Subcutaneous abdominal adipose tissue (tissue), 5 donors: ENCODE measurements at regions not wholly inside any gene's neighbourhood (a gene's known extent, or its start where the extent isn't known, plus 50 kb on each side); places are given as distances from the start of the nearest gene placed in this dataset.
"Not testable (repeated sequence)": the region's sequence is repeated elsewhere in the genome, so short reads cannot be mapped to it uniquely, and the experiment has no call there.

Experiments used
- H3K27ac ChIP-seq: one replicate; pipeline ENCODE4 v1.7.0; 2013; ENCODE audit warnings: low read depth, mild to moderate bottlenecking, inconsistent platforms, low read length, moderate library complexity
- H3K27me3 ChIP-seq, 5 donors: one replicate each; pipeline ENCODE4 v1.7.0; 2013; ENCODE audit warnings: low read length in 5 of 5, inconsistent platforms in 1 of 5; ENCODE audit not compliant: control insufficient read depth in 5 of 5, insufficient read depth in 4 of 5
- H3K36me3 ChIP-seq, 5 donors: one replicate each; pipeline ENCODE4 v1.7.0; 2013; ENCODE audit warnings: low read length in 5 of 5; ENCODE audit not compliant: control insufficient read depth in 5 of 5, insufficient read depth in 5 of 5
- H3K4me1 ChIP-seq, 5 donors: one replicate each; pipeline ENCODE4 v1.7.0; 2013; ENCODE audit warnings: low read length in 5 of 5, mild to moderate bottlenecking in 3 of 5, moderate library complexity in 1 of 5; ENCODE audit not compliant: control insufficient read depth in 5 of 5, insufficient read depth in 5 of 5
- H3K4me3 ChIP-seq, 5 donors: one replicate each; pipeline ENCODE4 v1.7.0; 2013; ENCODE audit warnings: low read length in 5 of 5, low read depth in 1 of 5
- H3K9ac ChIP-seq, 5 donors: one replicate each; pipeline ENCODE4 v1.7.0; 2013; ENCODE audit warnings: low read length in 5 of 5, mild to moderate bottlenecking in 4 of 5, moderate library complexity in 3 of 5
- H3K9me3 ChIP-seq, 5 donors: one replicate each; pipeline ENCODE4 v1.7.0; 2013; ENCODE audit warnings: low read length in 5 of 5; ENCODE audit not compliant: control insufficient read depth in 5 of 5
- donor health status: healthy.
- donor health status: healthy.
- donor health status: healthy.
- donor health status: healthy.
- donor health status: healthy.

GRCh38 chr9:71308454-71308853, 187.0 kb upstream of the TRPM3 start:
- Histone ChIP-seq H3K27ac (no peak overlapping the region), H3K4me3 (no peak overlapping the region), H3K9me3 (no peaks in the 10 kb centered on the region), H3K27me3 (no peaks in the 10 kb centered on the region), H3K9ac (no peak overlapping the region), H3K4me1 (no peaks in the 10 kb centered on the region), H3K36me3 (no peaks in the 10 kb centered on the region)

- no peak overlapping the region for H3K27ac ChIP-seq
- H3K9ac ChIP-seq = no peak overlapping the region
- H3K9me3 ChIP-seq = no peaks in the 10 kb centered on the region
- H3K27me3 ChIP-seq = no peaks in the 10 kb centered on the region
- no peaks in the 10 kb centered on the region for H3K36me3 ChIP-seq
- H3K4me1 ChIP-seq = no peaks in the 10 kb centered on the region
- no peak overlapping the region for H3K4me3 ChIP-seq
These were observed 184.7 kb upstream of the TRPM3 start for GRCh38 chr9:71306134-71306533.

- Histone ChIP-seq H3K27ac (no peak overlapping the region), H3K4me3 (no peak overlapping the region), H3K9me3 (no peaks in the 10 kb centered on the region), H3K4me1 (no peaks in the 10 kb centered on the region), H3K9ac (no peak overlapping the region), H3K27me3 (no peaks in the 10 kb centered on the region), H3K36me3 (no peaks in the 10 kb centered on the region)
These were observed 181.9 kb upstream of the TRPM3 start for GRCh38 chr9:71303351-71303750.

- H3K9ac ChIP-seq = no peak overlapping the region
- no peak overlapping the region for H3K27ac ChIP-seq
- no peaks in the 10 kb centered on the region for H3K27me3 ChIP-seq
- H3K4me3 ChIP-seq = no peak overlapping the region
- H3K4me1 ChIP-seq = no peaks in the 10 kb centered on the region
- H3K9me3 ChIP-seq = no peaks in the 10 kb centered on the region
- no peaks in the 10 kb centered on the region for H3K36me3 ChIP-seq
These were observed 181.4 kb upstream of the TRPM3 start for GRCh38 chr9:71302776-71303175.

- no peaks in the 10 kb centered on the region for H3K36me3 ChIP-seq
- H3K27ac ChIP-seq = no peak overlapping the region
- no peak overlapping the region for H3K4me3 ChIP-seq
- H3K9ac ChIP-seq = no peak overlapping the region
- H3K27me3 ChIP-seq = no peaks in the 10 kb centered on the region
- H3K9me3 ChIP-seq = no peaks in the 10 kb centered on the region
- H3K4me1 ChIP-seq = no peaks in the 10 kb centered on the region
These were observed 174.5 kb upstream of the TRPM3 start for GRCh38 chr9:71295928-71296327.

- no peaks in the 10 kb centered on the region for H3K9me3 ChIP-seq
- H3K4me3 ChIP-seq = no peak overlapping the region
- no peak overlapping the region for H3K27ac ChIP-seq
These were observed 164.7 kb upstream of the TRPM3 start for GRCh38 chr9:71286146-71286545.

GRCh38 chr9:71285191-71285656, 163.8 kb upstream of the TRPM3 start:
- peak overlapping the region in 1 of 5 donors; percentile 59 for H3K9ac ChIP-seq
- H3K27me3 ChIP-seq = no peaks in the 10 kb centered on the region
- peak overlapping the region; percentile 21 for H3K27ac ChIP-seq
- H3K9me3 ChIP-seq = no peaks in the 10 kb centered on the region
- no peaks in the 10 kb centered on the region for H3K36me3 ChIP-seq
- no peak overlapping the region for H3K4me3 ChIP-seq
- peaks cover 0 to 15% (median 3%) of the 10 kb centered on the region in 5 donors for H3K4me1 ChIP-seq

More at GRCh38 chr9:71286146-71286545, 164.7 kb upstream of the TRPM3 start:
- peaks cover 0 to 15% (median 3%) of the 10 kb centered on the region in 5 donors for H3K4me1 ChIP-seq
- H3K27me3 ChIP-seq = no peaks in the 10 kb centered on the region
- H3K9ac ChIP-seq = no peak overlapping the region
- no peaks in the 10 kb centered on the region for H3K36me3 ChIP-seq

- H3K9ac ChIP-seq, H3K4me3 ChIP-seq, H3K27ac ChIP-seq, H3K27me3 ChIP-seq, H3K36me3 ChIP-seq, H3K9me3 ChIP-seq: not testable (repeated sequence)
- peaks cover 0 to 18% (median 3%) of the 10 kb centered on the region in 5 donors for H3K4me1 ChIP-seq
These were observed 160.7 kb upstream of the TRPM3 start for GRCh38 chr9:71282116-71282515.

GRCh38 chr9:71279151-71279739, 157.8 kb upstream of the TRPM3 start:
- no peaks in the 10 kb centered on the region for H3K9me3 ChIP-seq
- no peak overlapping the region for H3K4me3 ChIP-seq
- H3K36me3 ChIP-seq = no peaks in the 10 kb centered on the region
- no peak overlapping the region for H3K9ac ChIP-seq
- H3K27me3 ChIP-seq = no peaks in the 10 kb centered on the region
- H3K4me1 ChIP-seq = peaks cover 0 to 6% (median 0%) of the 10 kb centered on the region in 5 donors
- H3K27ac ChIP-seq = no peak overlapping the region

GRCh38 chr9:71273613-71274012, 152.2 kb upstream of the TRPM3 start:
- Histone ChIP-seq H3K9ac (no peak overlapping the region), H3K27ac (no peak overlapping the region), H3K36me3 (no peaks in the 10 kb centered on the region), H3K4me1 (no peaks in the 10 kb centered on the region), H3K27me3 (no peaks in the 10 kb centered on the region), H3K9me3 (no peaks in the 10 kb centered on the region), H3K4me3 (no peak overlapping the region)
